Ovary (tissue), 3 donors: ENCODE measurements at regions not wholly inside any gene's neighbourhood (a gene's known extent, or its start where the extent isn't known, plus 50 kb on each side); places are given as distances from the start of the nearest gene placed in this dataset.

Experiments
- POLR2A ChIP-seq: fragments of 450-650 bp; IDR thresholded peaks from one replicate; pipeline ENCODE4 v1.6.1; 2017; ENCODE audit warnings: antibody characterized with exemption, mild to moderate bottlenecking, moderate library complexity
- TF ChIP-seq, protein P1 (sequence below), 3 donors: fragments of 450-650 bp in 2 of 3; fragments of 200-600 bp in 1 of 3; IDR thresholded peaks; one replicate each; pipeline versions ENCODE4 v1.5.1 to v1.8.0; 2016 to 2022; ENCODE audit warnings: antibody characterized with exemption in 3 of 3, mild to moderate bottlenecking in 1 of 3
- donor health status: DM: no; HTN: no; CAD: no.

- TF ChIP-seq, protein P1, sequence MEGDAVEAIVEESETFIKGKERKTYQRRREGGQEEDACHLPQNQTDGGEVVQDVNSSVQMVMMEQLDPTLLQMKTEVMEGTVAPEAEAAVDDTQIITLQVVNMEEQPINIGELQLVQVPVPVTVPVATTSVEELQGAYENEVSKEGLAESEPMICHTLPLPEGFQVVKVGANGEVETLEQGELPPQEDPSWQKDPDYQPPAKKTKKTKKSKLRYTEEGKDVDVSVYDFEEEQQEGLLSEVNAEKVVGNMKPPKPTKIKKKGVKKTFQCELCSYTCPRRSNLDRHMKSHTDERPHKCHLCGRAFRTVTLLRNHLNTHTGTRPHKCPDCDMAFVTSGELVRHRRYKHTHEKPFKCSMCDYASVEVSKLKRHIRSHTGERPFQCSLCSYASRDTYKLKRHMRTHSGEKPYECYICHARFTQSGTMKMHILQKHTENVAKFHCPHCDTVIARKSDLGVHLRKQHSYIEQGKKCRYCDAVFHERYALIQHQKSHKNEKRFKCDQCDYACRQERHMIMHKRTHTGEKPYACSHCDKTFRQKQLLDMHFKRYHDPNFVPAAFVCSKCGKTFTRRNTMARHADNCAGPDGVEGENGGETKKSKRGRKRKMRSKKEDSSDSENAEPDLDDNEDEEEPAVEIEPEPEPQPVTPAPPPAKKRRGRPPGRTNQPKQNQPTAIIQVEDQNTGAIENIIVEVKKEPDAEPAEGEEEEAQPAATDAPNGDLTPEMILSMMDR (IDR thresholded peaks at IDR 0.05) = no peak
- no peak for TF ChIP-seq POLR2A
These were observed 82.0 kb downstream of the CHCHD4 start for GRCh38 chr3:14042680-14043079.
